Breast epithelium (tissue), 3 donors: ENCODE measurements at regions not wholly inside any gene's neighbourhood (a gene's known extent, or its start where the extent isn't known, plus 50 kb on each side); places are given as distances from the start of the nearest gene placed in this dataset.

Experiments
- POLR2A ChIP-seq: fragments of 450-650 bp; IDR thresholded peaks from one replicate; pipeline ENCODE4 v1.6.1; 2016; ENCODE audit warnings: antibody characterized with exemption, mild to moderate bottlenecking, moderate library complexity
- POLR2AphosphoS5 ChIP-seq, 3 donors: sonication (generic); formaldehyde crosslinking; IDR thresholded peaks; one replicate each; pipeline ENCODE4 v1.6.1; 2017; ENCODE audit warnings: antibody characterized with exemption in 3 of 3
- TF ChIP-seq, protein P1 (sequence below), 3 donors: fragments of 450-650 bp; IDR thresholded peaks; one replicate each; pipeline ENCODE4 v1.5.1; 2016 to 2017; ENCODE audit warnings: antibody characterized with exemption in 3 of 3, mild to moderate bottlenecking in 3 of 3, moderate library complexity in 3 of 3

DNA sequence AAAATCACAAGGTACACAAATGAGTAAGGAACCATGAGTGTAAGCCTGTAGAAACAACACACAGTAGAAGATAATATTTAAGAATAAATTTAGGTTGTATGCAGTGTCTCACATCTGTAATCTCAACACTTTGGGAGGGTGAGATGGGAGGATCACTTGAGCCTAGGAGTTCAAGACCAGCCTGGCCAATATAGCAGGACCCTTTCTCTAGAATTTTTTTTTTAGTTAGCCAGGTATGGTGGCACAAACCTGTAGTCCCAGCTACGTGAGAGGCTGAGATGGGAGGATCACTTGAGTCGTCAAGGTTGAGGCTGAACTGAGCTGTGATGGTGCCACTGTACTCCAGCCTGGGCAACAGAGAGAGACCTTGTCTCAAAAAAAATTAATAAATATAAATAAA lies 401.2 kb upstream of the RORB start:
- no peak for TF ChIP-seq POLR2A
- TF ChIP-seq, protein P1, sequence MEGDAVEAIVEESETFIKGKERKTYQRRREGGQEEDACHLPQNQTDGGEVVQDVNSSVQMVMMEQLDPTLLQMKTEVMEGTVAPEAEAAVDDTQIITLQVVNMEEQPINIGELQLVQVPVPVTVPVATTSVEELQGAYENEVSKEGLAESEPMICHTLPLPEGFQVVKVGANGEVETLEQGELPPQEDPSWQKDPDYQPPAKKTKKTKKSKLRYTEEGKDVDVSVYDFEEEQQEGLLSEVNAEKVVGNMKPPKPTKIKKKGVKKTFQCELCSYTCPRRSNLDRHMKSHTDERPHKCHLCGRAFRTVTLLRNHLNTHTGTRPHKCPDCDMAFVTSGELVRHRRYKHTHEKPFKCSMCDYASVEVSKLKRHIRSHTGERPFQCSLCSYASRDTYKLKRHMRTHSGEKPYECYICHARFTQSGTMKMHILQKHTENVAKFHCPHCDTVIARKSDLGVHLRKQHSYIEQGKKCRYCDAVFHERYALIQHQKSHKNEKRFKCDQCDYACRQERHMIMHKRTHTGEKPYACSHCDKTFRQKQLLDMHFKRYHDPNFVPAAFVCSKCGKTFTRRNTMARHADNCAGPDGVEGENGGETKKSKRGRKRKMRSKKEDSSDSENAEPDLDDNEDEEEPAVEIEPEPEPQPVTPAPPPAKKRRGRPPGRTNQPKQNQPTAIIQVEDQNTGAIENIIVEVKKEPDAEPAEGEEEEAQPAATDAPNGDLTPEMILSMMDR (IDR thresholded peaks at IDR 0.05), result no peak
- TF ChIP-seq POLR2AphosphoS5 (IDR thresholded peaks at IDR 0.05), result no peak
